PC-9 (cell line): ENCODE measurements at regions not wholly inside any gene's neighbourhood (a gene's known extent, or its start where the extent isn't known, plus 50 kb on each side); places are given as distances from the start of the nearest gene placed in this dataset.

ENCODE experiments used
- CTCF ChIP-seq: fragments of 200-600 bp; sonication (generic); conservative IDR thresholded peaks from 2 replicates; pipeline ENCODE4 v1.6.1; 2017; ENCODE audit warnings: mixed run types, antibody characterized with exemption, mild to moderate bottlenecking, moderate library complexity
- EZH2 ChIP-seq: fragments of 200-600 bp; sonication (generic); IDR thresholded peaks from 2 replicates; pipeline ENCODE4 v1.8.0; 2017; ENCODE audit warnings: antibody characterized with exemption, low read depth

- no peak for TF ChIP-seq CTCF
- no peak for TF ChIP-seq EZH2
Observed at GRCh38 chr16:5461574-5461973, 364.0 kb upstream of the EEF2KMT start.
